Posterior vena cava (tissue), 2 donors: ENCODE measurements at regions not wholly inside any gene's neighbourhood (a gene's known extent, or its start where the extent isn't known, plus 50 kb on each side); places are given as distances from the start of the nearest gene placed in this dataset.

ENCODE experiments used
- DNase-seq: peaks from one replicate; pipeline ENCODE4 v3.0.0-alpha.2; 2020; ENCODE audit warnings: low spot score
- intact Hi-C, 2 donors: fragments of 100-400 bp; cut with DNase I; formaldehyde crosslinking; loops; one replicate each; pipeline versions ENCODE4 v1.14.1 to v1.14.2; 2022 to 2023
- donor health status: DM: yes; HTN: yes; CAD: no.
- donor health status: DM: yes; HTN: yes; CAD: no.

DNA sequence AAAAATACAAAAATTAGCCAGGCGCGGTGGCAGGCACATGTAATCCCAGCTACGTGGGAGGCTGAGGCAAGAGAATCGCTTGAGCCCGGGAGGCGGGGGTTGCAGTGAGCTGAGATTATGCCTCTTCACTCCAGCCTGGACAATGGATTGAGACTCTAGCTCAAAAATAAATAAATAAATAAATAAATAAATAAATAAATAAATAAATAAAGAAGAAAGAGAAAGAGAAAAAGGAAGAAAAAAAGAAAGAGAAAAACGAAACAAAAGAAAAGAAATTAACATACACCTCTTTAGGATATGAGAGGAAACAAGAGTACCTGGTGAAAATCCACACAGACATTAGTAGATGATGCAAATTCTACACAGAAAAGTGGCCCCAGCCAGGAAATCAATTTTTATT is 713.7 kb upstream of the POT1 start:
- no peak for DNase-seq
- intact Hi-C loops = no loop called here

DNA sequence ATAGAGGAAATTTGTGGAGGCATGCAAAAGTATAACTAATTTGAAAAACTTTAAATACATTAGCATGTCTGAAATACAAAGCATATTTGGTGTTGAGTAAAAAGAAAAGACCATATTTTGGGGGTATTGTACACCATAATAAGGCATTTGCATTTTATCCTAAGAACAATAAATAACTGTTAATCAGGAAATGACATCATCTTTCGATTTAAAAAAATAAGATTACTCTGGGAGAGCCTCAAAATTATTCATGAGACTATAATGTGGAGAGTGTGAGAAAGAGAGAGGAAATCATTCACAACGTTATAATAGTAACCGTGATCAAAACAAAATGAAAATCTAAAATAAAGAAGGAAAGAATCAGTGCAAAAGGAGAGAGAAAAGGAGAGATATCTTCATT is 712.3 kb upstream of the POT1 start:
- DNase-seq = no peak
- intact Hi-C loops = no loop called here

DNA sequence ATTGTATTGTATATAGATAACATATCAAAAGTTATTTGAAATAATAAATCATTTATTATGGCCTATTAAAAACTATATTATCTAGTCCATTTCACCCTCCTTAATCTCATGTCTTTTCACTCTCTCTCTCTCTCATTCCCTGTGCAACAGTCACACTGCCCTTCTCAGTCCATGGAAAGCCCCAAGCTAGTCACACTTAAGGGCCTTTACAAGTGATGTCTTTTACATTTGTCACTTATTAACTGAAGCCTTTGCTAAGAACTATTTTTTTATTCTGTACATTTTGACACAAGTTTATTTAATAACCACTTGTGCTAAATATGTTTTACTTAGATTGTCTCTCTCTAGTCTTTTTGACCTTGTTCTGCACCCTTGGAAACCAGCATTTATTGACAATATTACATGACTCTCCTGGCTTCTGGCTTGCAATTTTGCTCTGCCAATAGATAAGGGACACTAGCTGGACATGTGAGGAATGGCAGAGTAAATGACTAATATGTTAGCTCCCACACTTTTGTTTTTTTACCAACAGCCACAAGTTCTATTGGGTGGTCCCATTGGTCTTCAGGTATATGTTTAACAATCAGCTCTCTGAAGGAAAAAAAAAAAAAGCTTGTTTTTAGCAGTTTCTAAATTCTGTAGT is 706.8 kb upstream of the POT1 start:
- intact Hi-C loops = no loop called here

DNA sequence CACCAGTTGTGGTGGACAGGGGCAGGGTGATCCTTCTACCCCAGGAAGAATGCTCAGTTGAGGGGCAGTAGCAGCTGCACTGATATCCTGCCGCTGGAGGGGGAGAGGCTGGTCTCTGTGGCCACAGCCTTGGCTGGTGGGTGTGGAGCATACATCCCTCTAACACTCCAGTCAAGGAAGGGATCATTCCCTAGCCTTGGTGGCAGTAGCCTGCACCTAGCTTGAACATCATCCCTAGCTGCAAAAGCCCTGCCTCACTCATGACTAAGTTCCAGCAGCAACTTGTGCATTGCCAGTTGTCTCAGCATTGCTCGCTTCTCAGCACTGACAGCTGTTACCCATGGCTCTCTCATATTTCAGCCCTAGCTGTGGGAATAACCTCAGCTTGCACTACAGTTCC is 688.9 kb upstream of the POT1 start:
- DNase-seq = no peak
- intact Hi-C loops = no loop called here

More for the DNA sequence above, 706.8 kb upstream of the POT1 start:
- DNase-seq = no peak

DNA sequence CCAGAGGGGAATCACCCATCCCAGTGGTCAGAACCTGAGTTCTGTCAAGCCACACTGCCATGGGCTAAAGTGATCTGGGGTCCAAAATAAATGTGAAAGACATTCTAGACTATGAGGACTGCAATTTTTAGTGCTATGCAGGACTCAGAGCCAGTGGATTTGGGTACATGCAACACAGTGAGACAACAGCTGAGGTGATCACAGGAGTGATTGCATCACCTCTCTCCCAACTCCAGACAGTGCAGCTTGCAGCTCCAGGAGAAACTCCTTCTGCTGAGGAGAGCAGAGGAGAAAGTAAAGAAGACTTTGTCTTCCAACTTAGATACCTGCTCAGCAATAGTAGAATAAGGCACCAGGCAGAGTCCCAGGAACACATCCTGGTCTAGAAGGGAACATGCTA is 682.0 kb upstream of the POT1 start:
- intact Hi-C loops = no loop called here
- no peak for DNase-seq

DNA sequence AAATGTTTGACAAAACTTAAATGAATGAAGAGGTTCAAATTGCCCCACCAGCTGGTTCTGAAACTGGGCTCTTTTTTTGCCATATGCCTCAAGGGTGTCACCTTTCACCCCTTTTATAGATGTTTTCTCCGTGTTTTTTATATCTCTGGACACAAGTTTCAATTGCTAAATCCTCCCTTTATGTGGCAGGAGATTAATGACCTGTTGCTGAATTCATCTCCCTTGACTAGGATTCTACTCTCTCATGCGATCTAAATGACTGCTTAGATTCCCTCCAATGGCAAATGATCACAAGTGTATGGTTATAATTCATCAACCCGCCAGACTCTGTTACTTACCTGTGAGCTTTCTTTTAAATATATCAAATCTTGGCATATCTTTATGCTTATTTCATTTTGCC is 677.0 kb upstream of the POT1 start:
- intact Hi-C loops = no loop called here
- no peak for DNase-seq

DNA sequence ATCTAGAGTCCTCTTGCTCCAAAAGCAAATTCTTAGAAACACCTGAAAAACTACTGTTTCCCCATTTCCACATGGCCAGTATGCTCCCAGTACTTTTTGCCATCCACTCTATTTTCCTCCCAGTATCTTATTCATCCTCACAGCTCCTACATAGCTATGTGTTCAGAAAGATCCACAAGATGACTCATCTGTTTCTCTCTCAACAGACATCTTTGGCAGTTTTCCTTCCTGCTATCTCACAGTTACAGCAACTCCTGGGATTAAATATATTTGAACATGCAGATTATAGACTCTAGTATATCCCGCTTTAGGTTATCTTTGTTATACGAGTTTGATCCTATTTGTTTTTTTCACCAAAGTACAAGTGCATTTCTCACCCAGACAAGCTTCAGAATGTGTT is 675.6 kb upstream of the POT1 start:
- intact Hi-C loops = no loop called here
- no peak for DNase-seq

DNA sequence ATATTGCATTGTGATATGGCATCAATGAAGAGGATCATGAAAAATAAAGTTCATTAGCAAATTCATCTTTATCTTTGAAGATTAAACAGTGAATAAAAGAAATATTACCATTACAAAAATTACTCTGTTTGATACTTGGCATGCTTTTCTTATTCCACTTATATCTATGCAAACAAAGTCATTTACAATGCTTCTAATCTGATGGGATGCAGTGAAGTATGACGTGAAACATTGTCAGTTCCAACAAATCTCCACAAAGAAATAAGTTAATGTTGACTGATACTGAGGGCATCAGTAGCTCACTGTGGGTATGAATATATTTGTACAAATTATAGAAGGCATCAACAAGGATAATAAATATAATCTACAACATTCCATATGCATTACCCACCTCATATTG is 672.8 kb upstream of the POT1 start:
- intact Hi-C loops = no loop called here
- no peak for DNase-seq

DNA sequence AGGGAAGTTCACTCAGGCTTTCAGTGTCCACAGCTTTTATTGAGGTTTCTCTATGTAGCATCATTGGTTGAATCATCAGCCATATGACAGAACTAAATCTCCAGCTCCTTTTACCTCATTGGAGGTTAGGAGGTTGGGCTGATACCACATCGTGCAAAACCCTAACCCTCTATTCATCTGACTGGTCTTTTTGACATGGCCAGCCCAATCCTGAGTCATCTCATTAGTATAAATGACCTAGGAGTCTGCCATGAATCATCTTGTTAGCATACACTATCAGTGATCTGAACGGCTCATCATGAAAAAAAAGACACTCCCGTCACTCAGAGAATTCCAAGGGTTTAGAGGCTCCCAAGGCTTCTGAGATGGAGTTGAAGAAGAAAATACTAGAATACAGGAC is 669.8 kb upstream of the POT1 start:
- intact Hi-C loops = loop anchor here in 1 of 2 donors (2.0 kb wide), 1 partner anchor 65 kb away; no protein-coding TSS in a partner anchor
- DNase-seq = no peak

DNA sequence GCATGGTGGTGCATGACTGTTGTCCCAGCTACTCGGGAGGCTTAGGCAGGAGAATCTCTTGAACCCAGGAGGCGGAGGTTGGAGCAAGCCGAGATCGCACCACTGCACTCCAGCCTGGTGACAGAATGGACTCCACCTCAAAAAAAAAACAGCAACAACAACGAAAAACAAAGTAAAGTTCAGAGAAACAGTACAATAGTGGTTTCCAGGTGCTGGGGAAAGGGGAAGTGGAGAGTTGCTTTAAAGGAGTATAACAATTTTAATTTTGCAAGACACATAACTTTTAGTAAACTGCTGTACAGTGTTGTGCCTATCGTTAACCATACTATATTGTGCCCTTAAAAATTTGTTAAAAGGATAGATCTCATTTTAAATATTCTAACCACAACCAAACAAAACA is 662.7 kb upstream of the POT1 start:
- DNase-seq = no peak
- intact Hi-C loops = no loop called here

DNA sequence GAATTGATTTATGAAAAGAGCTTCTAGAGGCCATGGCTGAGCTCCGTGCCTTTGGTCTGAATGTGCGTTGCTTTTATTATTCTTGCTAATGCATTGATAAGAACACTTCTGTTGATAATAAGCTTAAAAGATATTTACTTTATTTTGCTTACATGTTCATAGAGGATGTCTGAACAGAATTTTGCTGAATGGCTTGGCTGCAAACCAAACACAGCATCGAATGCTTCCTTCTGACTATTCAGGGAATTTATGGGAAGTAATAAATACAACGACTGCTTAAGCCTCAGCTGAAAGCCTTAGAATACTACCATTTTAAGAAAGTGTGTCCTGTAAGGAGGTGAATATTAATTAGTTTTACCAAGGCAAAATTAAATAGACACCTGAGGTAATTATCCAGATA is 643.5 kb upstream of the POT1 start:
- intact Hi-C loops = no loop called here
- DNase-seq = no peak

DNA sequence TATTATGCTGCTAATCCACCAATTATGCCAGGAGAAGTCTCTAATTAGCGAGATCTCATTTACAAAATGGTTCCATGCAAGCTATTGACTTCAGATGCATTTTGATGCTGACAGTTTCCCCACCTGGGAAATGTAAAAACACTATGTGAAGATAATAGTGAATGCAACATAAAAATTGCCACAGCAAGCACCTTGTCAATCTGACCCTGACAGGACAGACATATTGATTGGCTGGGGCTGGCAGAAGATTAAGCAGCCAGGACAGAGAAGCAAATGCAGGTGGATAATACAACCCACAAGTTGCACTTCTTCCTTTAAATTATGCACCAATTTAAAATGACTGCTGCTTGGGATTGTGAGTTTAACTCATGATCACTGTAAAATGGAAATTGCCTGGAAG is 642.8 kb upstream of the POT1 start:
- no peak for DNase-seq
- intact Hi-C loops = no loop called here

DNA sequence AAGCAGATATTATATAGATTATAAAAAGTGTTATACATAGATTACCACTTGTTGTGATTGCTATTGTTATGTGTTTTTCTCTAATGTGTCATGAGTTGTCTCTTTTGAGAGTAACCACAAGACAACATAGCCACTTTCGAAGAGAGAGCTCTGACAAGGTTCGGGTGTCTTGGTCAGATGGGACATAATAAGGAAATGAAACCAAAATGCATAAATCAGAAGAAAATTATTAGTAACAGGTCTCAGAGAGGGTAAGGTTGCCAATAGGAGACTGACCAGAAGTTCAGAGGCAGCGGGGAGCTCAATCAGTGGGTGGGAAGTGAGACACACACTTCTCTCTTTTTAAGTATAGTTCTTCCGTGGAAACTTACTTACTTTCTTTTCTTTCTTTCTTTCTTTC is 639.2 kb upstream of the POT1 start:
- DNase-seq = no peak
- intact Hi-C loops = no loop called here

DNA sequence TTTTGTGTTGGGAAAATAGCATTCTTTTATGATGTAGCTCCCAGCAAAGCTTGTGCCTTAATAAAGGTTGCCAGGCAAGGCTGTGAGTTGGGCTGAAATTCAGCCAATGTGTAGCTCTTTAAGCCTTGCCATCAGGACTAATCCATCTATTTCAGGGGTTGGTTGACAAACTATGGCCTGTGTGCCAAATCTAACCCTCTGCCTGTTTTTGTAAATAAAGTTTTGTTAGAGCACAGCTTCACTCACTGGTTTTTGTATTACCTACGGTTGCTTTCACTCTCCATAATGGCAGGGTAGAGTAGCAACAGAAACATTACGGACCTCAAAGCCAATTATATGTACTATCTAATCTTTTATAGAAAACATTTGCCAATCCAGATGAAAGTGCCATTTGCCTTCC is 638.1 kb upstream of the POT1 start:
- intact Hi-C loops = no loop called here

DNA sequence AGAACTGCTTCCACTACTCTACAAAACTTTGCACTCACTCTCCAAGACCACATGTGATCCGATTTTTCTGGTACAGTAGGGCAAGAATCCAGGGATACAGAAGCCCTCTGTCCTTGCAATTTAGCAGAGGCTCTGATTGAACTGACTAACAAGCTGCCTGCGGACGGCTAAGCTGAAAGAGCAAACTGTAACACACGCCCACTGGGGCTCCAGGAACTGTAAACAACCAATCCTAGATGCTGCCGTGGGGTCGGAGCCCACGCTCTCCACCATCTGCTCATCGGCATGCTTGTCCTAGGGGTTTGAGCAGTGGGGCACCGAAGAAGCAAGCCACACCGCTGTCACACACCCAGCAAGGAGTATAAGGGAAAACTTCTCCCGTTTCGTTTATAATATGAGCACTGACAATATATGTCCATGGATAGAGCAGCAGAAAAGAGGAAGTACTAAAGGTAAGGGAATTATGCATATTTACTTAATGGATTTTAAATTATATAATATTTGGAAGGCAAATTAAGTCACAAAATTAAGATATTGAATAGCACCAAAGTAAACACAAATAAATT is 634.4 kb upstream of the POT1 start:
- intact Hi-C loops = no loop called here
- DNase-seq = no peak

More for the DNA sequence above, 638.1 kb upstream of the POT1 start:
- DNase-seq = no peak

DNA sequence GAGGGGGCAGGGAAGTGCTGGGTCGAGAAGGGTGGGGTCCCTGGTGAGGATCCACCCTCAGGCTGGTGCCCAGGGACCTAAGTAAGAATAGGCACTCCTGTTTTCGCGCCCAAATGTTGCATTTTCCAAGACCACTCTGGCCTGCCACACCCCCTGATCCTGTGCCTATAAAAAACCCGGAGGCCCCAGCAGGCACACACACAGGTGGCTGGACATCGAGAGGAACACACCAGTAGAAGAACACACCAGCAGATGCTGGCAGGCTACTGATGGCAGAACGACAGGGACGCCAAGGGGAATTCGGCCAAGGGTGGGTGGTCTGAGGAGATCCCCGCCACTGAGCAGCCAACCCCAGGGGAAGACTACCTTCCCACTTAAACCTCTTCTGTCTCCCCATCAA is 633.9 kb upstream of the POT1 start:
- intact Hi-C loops = no loop called here
- DNase-seq = peak; percentile 59

DNA sequence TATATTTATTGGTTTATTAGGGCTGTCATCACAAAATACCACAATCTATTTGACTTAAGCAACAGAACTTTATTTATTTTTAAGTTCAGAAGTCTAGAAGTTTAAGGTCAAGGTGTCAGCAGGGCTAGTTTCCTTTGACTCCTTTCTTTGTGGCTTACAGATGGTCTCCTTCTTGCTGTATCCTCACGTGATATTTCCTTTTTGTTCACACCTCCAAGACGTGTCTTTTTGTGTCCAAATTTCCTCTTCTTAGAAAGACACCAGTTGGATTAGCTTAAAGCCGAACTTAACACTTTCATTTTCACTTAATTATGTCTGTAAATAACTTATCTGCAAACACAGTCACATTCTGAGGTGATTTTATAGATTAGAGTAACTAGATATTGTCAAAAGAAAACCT is 631.4 kb upstream of the POT1 start:
- intact Hi-C loops = no loop called here
- no peak for DNase-seq

DNA sequence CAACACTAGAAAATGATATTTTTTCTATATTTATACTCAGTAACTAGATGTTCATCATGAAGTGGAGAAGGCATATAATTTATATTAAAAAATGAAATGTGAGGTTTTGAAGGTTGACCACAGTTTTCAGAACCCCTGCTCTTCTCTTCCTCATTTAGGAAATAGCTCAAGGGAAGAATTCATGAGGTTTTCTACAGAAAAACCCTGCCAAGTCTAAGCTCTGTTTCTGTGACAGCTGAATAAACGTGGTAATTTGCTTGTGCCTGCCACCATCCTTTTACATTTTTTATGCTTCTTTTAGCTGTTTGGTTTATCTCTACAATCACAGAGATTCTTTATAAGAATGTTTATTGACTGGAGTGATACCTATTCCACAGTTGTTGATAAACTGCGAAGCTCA is 630.3 kb upstream of the POT1 start:
- intact Hi-C loops = no loop called here

DNA sequence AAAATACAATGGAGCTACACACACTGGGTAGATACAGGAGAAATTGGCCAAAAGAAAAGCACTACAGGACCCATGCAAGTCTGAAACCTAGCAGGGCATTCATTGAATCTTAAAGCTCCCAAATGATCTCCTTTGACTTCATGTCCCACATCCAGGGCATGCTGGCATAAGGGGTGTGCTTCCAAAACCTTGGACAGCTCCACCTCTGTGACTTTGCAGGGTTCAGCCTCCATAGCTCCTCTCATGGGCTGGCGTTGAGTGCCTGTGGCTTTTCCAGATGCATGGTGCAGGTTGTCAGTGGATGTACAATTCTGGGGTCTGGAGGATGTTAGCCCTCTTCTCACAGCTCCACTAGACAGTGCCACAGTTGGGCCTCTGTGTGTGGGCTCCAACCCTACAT is 626.3 kb upstream of the POT1 start:
- no peak for DNase-seq
- intact Hi-C loops = no loop called here

More for the DNA sequence above, 630.3 kb upstream of the POT1 start:
- no peak for DNase-seq

DNA sequence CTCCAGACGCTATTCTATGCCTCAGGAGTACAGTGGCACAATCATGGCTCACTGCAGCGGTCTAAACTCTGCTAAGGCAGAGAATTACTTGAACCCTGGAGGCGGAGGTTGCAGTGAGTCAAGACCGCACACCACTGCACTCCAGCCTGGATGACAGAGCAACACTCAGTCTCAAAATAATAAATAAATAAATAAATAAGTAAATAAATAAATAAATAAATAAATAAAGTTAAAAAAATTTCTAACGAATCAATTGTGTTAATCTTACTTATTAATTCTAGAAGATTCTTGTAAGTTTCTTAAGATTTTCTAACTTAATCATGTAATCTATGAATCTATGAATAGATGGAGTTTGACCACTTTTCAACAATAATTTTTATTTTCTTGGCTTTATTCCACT is 621.4 kb upstream of the POT1 start:
- DNase-seq = no peak
- intact Hi-C loops = no loop called here

DNA sequence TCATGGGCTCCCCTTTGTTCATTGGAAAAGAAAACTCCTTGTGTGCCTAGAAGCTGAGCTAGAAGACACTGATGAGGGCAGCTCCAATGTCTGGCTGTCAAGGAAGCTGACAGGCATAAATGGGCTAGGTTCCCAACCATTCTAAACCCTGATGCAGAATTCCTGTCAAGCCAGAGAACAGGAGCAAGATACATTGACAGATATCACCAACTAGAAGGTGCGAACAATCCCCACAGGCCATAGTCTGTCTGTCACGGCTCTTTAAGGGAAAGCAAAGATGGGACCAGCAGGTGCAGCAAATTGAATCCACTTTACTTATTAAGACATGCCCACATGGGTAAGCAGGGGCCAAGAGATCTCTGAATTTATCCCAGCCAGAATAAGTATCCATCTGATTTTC is 617.9 kb upstream of the POT1 start:
- no peak for DNase-seq
- intact Hi-C loops = no loop called here

DNA sequence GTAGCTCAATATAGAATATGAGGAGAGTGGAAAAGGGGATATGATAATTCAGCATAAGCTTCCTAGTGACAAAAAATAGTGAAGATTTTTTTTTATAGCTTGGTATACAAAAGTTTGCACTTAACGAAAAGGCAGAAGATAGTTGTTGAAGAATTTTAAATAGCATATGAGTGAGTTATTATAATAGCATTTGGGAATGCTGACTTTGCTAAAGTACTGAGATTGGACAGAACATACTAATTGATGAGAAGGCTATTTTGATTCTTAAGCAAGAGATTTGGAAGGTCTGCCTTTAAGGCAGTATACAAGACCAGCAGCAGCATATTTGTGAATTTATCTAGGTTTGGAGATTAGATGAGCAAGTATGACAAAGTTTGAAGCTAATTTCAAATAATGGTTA is 600.9 kb upstream of the POT1 start:
- DNase-seq = no peak

More for the DNA sequence above, 600.9 kb upstream of the POT1 start:
- intact Hi-C loops = no loop called here
